ENCODE measurements at regions not wholly inside any gene's neighbourhood (a gene's known extent, or its start where the extent isn't known, plus 50 kb on each side); places are given as distances from the start of the nearest gene placed in this dataset.

- no peak for DNase-seq
Measured at GRCh38 chr6:126529637-126530362, 189.9 kb downstream of the CENPW start.

- DNase-seq, result no peak
Measured at GRCh38 chr6:126530775-126531174, 190.9 kb downstream of the CENPW start.

GRCh38 chr6:126531286-126531685 lies 191.4 kb downstream of the CENPW start:
- DNase-seq, result no peak

- DNase-seq, result peak; percentile 15
Measured at GRCh38 chr6:126531840-126532239, 191.9 kb downstream of the CENPW start.

GRCh38 chr6:126534401-126534800 lies 194.5 kb downstream of the CENPW start:
- DNase-seq, result no peak

GRCh38 chr6:126535138-126535537 lies 195.2 kb downstream of the CENPW start:
- no peak for DNase-seq

- DNase-seq, result no peak
Measured at GRCh38 chr6:126535595-126535994, 195.7 kb downstream of the CENPW start.

- no peak for DNase-seq
Measured at GRCh38 chr6:126537061-126537816, 197.3 kb downstream of the CENPW start.

- DNase-seq, result no peak
Measured at GRCh38 chr6:126539022-126539421, 199.1 kb downstream of the CENPW start.

GRCh38 chr6:126540161-126540560 lies 200.2 kb downstream of the CENPW start:
- no peak for DNase-seq

GRCh38 chr6:126541806-126542491 lies 202.0 kb downstream of the CENPW start:
- no peak for DNase-seq

- DNase-seq, result no peak
Measured at GRCh38 chr6:126546541-126547120, 206.7 kb downstream of the CENPW start.

GRCh38 chr6:126548300-126548699 lies 208.4 kb downstream of the CENPW start:
- DNase-seq, result no peak

- no peak for DNase-seq
Measured at GRCh38 chr6:126550323-126550722, 210.4 kb downstream of the CENPW start.

- no peak for DNase-seq
Measured at GRCh38 chr6:126551832-126552231, 211.9 kb downstream of the CENPW start.

- no peak for DNase-seq
Measured at GRCh38 chr6:126553854-126554253, 213.9 kb downstream of the CENPW start.

- no peak for DNase-seq
Measured at GRCh38 chr6:126570507-126570906, 230.6 kb downstream of the CENPW start.

- no peak for DNase-seq
Measured at GRCh38 chr6:126574301-126574700, 234.4 kb downstream of the CENPW start.

- no peak for DNase-seq
Measured at GRCh38 chr6:126581316-126581715, 241.4 kb downstream of the CENPW start.

GRCh38 chr6:126600258-126600916 lies 260.5 kb downstream of the CENPW start:
- no peak for DNase-seq

- no peak for DNase-seq
Measured at GRCh38 chr6:126603410-126603809, 263.5 kb downstream of the CENPW start.

- DNase-seq, result no peak
Measured at GRCh38 chr6:126605089-126605488, 265.2 kb downstream of the CENPW start.

GRCh38 chr6:126607289-126607688 lies 267.4 kb downstream of the CENPW start:
- no peak for DNase-seq
